HFFc6 (cell line): ENCODE measurements at regions not wholly inside any gene's neighbourhood (a gene's known extent, or its start where the extent isn't known, plus 50 kb on each side); places are given as distances from the start of the nearest gene placed in this dataset.
"Not testable (repeated sequence)": the region's sequence is repeated elsewhere in the genome, so short reads cannot be mapped to it uniquely, and the experiment has no call there.

ENCODE experiments used
- DNase-seq: peaks from one replicate; pipeline ENCODE4 v3.0.0-alpha.2; 2018
- H3K27ac Mint-ChIP-seq: 2 replicates; pipeline ENCODE4 v1.8.0; 2020; ENCODE audit warnings: mild to moderate bottlenecking, mixed read lengths
- H3K27me3 Mint-ChIP-seq: 2 replicates; pipeline ENCODE4 v1.8.0; 2021; ENCODE audit warnings: mild to moderate bottlenecking, moderate library complexity, mixed read lengths; ENCODE audit not compliant: insufficient read depth
- H3K36me3 Mint-ChIP-seq: 2 replicates; pipeline ENCODE4 v1.8.0; 2021; ENCODE audit warnings: low read depth, mixed read lengths
- H3K4me1 Mint-ChIP-seq: 2 replicates; pipeline ENCODE4 v1.8.0; 2020; ENCODE audit warnings: low read depth, mixed read lengths
- H3K4me3 Mint-ChIP-seq: 2 replicates; pipeline ENCODE4 v1.8.0; 2020; ENCODE audit warnings: mild to moderate bottlenecking, moderate library complexity, mixed read lengths
- H3K9me3 Mint-ChIP-seq: 2 replicates; pipeline ENCODE4 v1.8.0; 2020; ENCODE audit warnings: mild to moderate bottlenecking, mixed read lengths
- CTCF ChIP-seq: fragments of 200-600 bp; sonication (generic); IDR thresholded peaks from 2 replicates; pipeline ENCODE4 v1.5.0; 2021; ENCODE audit warnings: antibody characterized with exemption, mild to moderate bottlenecking

GRCh38 chr1:187570166-187570565, 741.4 kb downstream of the PLA2G4A start:
- H3K4me3 Mint-ChIP-seq, result no peak overlapping the region

GRCh38 chr1:187577610-187578009, 748.9 kb downstream of the PLA2G4A start:
- Mint-ChIP-seq H3K27me3 (no peaks in the 10 kb centered on the region; the same call in 1 of the 2 replicates), H3K36me3 (no peaks in the 10 kb centered on the region), H3K9me3 (peaks cover 22% of the 10 kb centered on the region), H3K27ac (no peak overlapping the region), H3K4me1 (no peaks in the 10 kb centered on the region), H3K4me3 (no peak overlapping the region)
- no peak for TF ChIP-seq CTCF
- DNase-seq, result no peak

More at GRCh38 chr1:187570166-187570565, 741.4 kb downstream of the PLA2G4A start:
- Mint-ChIP-seq H3K36me3 (no peaks in the 10 kb centered on the region; the same call in 1 of the 2 replicates), H3K4me1 (no peaks in the 10 kb centered on the region), H3K27ac (no peak overlapping the region), H3K9me3 (peaks cover 4% of the 10 kb centered on the region), H3K27me3 (no peaks in the 10 kb centered on the region; the same call in 1 of the 2 replicates)
- no peak for DNase-seq
- no peak for TF ChIP-seq CTCF

GRCh38 chr1:187588917-187589316, 760.2 kb downstream of the PLA2G4A start:
- peaks cover 9% of the 10 kb centered on the region for H3K9me3 Mint-ChIP-seq
- DNase-seq, result no peak
- TF ChIP-seq CTCF, result no peak
- no peak overlapping the region for H3K4me3 Mint-ChIP-seq
- H3K36me3 Mint-ChIP-seq, result no peaks in the 10 kb centered on the region
- H3K27ac Mint-ChIP-seq, result no peak overlapping the region
- no peaks in the 10 kb centered on the region for H3K27me3 Mint-ChIP-seq
- no peaks in the 10 kb centered on the region for H3K4me1 Mint-ChIP-seq

GRCh38 chr1:187605736-187606135, 777.0 kb downstream of the PLA2G4A start:
- no peaks in the 10 kb centered on the region for H3K4me1 Mint-ChIP-seq
- H3K27me3 Mint-ChIP-seq, result peaks cover under 1% of the 10 kb centered on the region; the same call in 1 of the 2 replicates
- peaks cover 15% of the 10 kb centered on the region for H3K9me3 Mint-ChIP-seq
- no peak overlapping the region for H3K27ac Mint-ChIP-seq
- H3K4me3 Mint-ChIP-seq, result no peak overlapping the region
- TF ChIP-seq CTCF, result no peak
- no peaks in the 10 kb centered on the region for H3K36me3 Mint-ChIP-seq
- no peak for DNase-seq

GRCh38 chr1:187615853-187616735, 787.3 kb downstream of the PLA2G4A start:
- not testable (repeated sequence) for H3K4me3 Mint-ChIP-seq, DNase-seq, H3K27ac Mint-ChIP-seq, H3K36me3 Mint-ChIP-seq, H3K27me3 Mint-ChIP-seq, H3K4me1 Mint-ChIP-seq
- H3K9me3 Mint-ChIP-seq, result peaks cover 27% of the 10 kb centered on the region

GRCh38 chr1:187616830-187617229, 788.1 kb downstream of the PLA2G4A start:
- not testable (repeated sequence) for H3K4me3 Mint-ChIP-seq, H3K27ac Mint-ChIP-seq, H3K4me1 Mint-ChIP-seq, H3K27me3 Mint-ChIP-seq, DNase-seq, H3K36me3 Mint-ChIP-seq
- H3K9me3 Mint-ChIP-seq, result peaks cover 27% of the 10 kb centered on the region
